ENCODE measurements at regions not wholly inside any gene's neighbourhood (a gene's known extent, or its start where the extent isn't known, plus 50 kb on each side); places are given as distances from the start of the nearest gene placed in this dataset.

DNA sequence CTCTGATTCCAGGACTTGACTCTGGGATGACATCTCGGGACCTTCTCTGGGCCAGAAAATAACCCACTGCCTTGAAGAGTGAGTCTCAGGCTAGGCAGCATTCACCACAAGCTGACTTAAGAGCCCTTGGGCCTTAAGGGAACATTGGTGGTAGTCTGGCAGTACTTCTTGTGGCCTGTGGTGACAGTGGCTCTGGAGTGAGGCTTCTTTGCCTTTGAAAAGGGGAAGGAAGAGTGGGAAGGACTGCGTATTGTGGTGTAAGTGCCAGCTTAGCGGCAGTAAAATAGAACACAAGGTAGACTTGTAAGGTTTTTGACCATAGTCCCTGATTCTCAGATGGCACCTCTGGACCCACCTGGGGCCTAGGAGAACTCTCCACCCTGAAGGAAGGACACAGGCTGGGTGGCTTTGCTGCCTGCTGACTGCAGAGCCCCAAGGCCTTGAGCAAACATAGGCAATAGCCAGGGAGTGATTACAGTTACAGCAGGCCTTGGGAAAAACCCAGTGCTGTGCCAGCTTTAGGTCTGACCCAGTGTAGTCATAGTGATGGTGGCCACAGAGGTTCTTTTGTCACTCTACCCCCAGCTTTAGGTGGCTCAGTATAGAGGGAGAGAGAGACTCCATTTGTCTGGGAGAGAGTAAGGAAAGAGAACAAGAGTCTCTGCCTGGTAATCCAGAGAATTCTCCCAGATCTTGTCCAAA lies 483.9 kb downstream of the SH2D4B start:
- DNase-seq (ENCODE audit: low read depth in 2 of 2): no peak

DNA sequence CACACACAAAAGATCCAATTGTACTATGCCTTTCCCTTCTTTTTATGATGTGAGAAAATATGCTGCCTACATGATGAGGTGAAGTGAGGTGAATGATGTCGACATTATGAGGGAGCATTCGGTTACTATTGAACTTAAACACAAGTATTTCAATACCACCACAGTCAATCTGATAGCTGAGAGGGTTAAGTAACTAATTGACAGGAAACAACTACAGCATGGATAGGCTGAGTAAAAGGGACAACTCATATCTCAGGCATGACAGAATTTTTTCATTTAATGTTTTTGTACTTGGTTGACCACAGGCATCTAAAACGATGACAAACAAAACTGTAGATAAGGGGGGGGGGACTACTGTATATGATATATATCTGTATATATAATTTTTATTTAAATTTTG lies 488.9 kb downstream of the SH2D4B start:
- peak; percentile 61 to 67 for DNase-seq (ENCODE audit: low read depth in 2 of 2)

DNA sequence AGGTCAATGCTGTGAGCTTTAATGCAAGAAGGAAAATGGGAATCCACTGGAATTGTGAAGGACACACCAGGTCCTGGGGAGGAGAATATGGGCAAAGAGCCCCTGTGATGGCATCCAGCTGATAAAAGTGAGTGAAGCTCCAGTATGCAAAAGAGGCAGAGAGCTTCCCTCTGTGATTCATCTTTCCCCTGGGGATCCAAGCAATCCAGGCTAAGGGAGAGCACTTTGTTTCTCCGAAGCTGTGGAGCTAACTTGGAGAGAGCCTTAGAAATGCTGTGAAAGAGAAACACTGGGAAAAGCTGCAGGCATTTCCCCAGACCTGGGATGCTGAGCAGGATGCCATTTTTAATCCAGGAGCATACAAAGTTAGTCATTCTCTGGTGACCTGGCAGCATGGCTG lies 489.5 kb downstream of the SH2D4B start:
- peak; percentile 44 to 47 for DNase-seq (ENCODE audit: low read depth in 2 of 2)

DNA sequence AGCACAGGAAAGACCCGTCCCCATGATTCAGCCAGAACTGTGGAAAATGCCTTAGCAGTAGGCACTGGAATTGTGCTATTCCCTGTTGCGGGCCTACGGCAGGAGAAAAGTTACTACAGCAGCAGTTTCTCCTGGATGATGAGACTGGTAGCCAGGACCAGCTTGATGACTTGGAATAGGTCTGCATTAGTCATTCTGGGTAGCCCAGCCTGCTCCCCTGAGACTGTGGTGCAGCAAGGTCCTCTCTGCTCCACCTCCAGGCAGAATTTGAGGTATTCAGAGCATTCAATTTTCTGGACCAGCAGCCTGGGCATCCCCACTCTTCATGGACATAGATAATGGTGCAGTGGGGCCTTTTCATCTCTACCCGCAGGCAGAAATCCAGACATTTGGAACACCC lies 490.0 kb downstream of the SH2D4B start:
- DNase-seq (ENCODE audit: low read depth in 2 of 2): peak in 1 of 2 experiments; percentile 16

DNA sequence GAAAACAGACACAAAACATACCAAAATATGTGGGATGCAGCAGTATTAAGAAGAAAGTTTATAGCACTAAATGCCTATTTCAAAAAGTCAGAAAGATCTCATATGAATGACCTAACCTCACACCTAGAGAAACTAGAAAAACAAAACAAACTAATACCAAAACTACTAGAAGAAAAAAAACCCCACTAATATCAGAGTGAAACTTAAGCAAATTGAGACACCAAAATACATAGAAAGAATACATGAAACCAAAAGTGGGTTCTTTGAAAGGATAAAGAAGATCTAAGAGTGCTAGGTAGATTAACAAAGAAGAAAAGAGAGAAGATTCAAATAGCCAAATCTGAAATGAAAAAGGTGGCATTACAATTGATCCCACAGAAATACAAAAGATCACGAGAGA lies 494.1 kb downstream of the SH2D4B start:
- no peak for DNase-seq (ENCODE audit: low read depth in 2 of 2)

DNA sequence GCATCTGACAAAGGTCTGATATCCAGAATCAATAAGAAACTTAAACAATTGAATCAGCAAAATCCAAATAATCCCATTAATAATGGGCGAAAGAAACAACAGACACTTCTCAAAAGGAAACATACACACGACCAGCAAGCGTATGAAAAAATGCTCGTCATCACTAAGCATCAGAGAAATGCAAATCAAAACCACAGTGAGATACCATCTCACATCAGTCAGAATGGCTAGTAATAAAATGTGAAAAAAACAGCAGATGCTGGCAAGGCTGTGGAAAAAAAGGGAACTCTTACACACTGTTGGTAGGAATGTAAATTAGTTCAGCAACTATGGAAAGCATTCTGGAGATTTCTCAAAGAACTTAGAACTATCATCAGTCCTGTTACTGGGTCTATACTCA lies 496.7 kb downstream of the SH2D4B start:
- peak in 1 of 2 experiments; percentile 1 for DNase-seq (ENCODE audit: low read depth in 2 of 2)

DNA sequence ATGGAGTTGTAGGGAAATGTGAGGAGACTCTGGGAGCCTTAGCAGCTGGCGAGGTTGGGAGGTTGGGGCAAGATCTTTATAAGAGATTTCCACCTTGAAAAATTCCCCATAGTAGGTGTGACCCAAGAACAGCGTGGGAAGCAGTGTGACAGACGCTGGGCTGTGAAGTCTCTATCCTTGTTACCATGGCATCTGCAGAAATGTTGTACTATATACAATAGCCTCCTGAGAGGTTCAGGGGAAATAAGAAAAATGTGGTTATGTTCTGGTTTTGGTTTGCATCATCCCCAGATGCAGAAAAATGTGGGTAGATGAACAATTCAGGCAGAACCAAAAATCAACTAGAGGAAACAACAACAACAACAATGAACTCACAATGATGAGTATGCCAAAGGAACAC lies 498.6 kb downstream of the SH2D4B start:
- no peak for DNase-seq (ENCODE audit: low read depth in 2 of 2)

DNA sequence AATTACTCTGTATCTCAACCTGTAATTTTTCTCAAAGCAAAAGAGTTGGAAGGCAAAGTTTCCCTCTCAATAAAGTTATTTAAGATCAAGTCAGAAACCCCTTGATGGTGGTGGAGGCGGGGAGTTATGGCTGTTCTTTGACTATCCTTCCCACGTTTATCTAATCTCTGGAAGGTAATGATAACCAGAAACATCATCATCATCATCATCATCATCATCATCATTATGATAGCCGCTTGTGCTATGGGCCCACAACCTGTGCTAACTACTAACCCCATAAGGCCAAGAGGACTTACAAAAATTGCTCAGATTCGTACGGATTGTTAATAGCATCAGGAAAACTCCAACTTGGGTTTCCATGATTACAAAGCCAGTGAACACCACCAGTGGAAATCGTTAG lies 502.3 kb downstream of the SH2D4B start:
- no peak for DNase-seq (ENCODE audit: low read depth in 2 of 2)

DNA sequence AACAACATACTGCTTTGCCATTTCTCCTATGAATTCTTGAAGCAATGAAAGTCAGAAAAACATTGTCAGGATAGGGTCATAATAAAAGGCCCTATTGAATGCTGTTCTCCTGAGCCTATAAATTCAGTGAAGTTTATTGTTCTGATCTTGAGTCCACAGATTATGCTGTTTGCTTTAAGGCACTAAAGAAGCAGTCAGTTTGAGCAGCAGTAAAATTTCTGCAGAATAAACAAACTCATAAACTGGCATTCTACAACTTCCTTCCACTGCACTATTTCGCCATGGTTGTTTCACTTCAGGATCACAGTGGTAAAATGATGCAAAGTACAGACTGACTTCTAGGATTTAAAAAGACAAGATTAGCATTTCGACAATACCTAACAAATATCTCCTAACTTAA lies 503.2 kb downstream of the SH2D4B start:
- DNase-seq (ENCODE audit: low read depth in 2 of 2): no peak

DNA sequence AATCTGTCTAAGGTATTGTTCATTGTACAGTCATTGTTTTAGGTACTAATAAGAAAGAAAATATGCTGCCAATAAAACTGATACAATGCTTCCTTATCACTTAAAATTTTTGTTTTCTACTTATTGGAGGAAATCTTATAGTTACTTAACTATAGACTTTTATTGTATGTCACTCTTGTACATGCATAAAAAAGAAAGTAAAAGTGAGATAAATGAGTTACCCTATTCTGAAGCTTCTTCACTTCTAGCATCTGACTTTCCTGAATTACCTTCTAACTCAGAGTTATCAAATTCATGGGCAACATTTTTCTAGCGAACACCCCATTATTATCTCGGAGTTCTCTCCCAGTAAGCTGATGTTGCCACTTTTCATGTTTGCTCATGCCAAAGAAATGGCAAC lies 504.9 kb downstream of the SH2D4B start:
- DNase-seq (ENCODE audit: low read depth in 2 of 2): no peak

DNA sequence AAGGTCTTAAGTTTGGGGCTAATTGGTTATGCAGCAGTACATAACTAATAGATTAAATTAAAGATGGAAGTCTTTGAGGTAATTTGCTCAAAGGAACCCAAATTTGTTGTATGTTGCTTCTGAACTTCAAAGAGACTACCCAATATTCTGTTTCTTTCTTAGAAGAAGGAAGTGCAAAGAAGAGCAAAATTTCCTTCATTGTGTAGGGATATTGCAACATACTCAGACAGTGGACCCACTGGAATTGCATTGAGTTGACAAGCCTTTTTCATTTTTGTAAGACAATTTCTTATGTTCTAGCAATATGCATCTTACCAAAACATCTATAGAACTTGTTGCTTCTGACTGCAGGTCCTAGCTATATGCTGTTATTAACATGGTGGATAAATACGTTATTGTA lies 527.8 kb downstream of the SH2D4B start:
- DNase-seq (ENCODE audit: low read depth in 2 of 2): no peak

DNA sequence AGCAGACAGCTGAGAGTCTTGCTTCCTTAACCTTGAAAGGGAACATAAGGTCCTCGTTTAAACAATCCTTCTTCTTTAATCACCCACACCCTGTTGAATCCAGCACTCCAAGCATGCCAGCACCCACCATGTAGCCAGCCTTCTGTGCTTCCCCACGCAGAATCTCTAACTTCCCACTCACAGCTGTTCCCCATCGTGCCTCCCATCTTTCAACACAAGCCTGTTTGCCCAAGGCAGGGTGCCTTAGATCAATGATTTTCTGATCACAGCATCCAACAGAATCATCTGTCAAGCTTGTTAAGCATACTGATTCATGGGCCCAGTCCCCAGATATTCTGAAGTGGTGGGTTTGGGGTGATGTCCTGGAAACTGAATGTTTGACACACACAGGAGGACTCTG lies 530.8 kb downstream of the SH2D4B start:
- DNase-seq (ENCODE audit: low read depth in 2 of 2): no peak

DNA sequence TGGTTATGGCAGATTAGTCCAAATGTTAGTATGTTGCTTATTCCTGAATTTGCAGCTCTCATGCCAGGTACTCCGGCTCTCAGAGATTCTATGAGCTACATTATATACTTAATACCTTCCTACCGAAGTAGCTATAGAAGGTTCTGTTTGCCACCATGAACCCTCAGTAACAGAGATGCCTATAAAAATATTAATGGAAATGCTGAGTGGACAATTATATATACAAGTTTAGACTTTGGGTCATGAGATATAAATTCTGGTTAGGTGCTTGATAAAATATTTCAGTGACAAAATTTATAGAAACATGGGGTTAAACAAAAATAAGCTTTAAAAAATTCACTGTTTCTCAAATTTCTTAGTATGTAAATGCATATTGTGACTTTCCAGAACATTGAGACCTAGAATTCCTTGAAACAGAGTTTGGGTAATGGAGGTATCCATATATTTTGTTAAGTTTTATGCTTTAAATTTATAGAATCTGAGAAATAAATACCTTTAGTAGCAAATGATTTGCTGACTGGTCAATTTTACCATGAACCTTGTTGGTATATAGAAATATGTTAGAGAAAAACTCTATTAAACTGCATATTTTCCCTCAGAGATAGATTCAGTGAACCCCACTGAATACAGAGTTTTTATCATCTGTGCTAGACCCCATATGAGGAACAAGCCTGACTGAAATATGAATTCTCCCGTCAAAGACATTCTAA lies 533.5 kb downstream of the SH2D4B start:
- DNase-seq (ENCODE audit: low read depth in 2 of 2): no peak

DNA sequence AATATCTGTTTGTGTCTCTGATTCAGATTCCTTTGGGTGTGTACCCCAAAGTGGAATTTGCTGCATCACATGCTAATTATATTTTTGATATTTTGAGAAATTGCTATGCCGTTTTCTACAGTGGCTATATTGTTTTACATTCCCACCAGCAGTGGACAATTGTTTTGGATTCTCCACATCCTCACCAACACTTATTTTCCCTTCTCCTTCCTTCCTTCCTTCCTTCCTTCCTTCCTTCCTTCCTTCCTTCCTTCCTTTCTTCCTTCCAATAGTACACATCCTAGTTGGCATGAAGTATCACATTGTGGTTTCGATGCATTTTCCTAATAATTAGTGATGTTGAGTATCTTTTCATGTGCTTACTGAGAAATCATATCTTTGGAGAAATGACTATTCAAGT lies 535.5 kb downstream of the SH2D4B start:
- DNase-seq (ENCODE audit: low read depth in 2 of 2): no peak

DNA sequence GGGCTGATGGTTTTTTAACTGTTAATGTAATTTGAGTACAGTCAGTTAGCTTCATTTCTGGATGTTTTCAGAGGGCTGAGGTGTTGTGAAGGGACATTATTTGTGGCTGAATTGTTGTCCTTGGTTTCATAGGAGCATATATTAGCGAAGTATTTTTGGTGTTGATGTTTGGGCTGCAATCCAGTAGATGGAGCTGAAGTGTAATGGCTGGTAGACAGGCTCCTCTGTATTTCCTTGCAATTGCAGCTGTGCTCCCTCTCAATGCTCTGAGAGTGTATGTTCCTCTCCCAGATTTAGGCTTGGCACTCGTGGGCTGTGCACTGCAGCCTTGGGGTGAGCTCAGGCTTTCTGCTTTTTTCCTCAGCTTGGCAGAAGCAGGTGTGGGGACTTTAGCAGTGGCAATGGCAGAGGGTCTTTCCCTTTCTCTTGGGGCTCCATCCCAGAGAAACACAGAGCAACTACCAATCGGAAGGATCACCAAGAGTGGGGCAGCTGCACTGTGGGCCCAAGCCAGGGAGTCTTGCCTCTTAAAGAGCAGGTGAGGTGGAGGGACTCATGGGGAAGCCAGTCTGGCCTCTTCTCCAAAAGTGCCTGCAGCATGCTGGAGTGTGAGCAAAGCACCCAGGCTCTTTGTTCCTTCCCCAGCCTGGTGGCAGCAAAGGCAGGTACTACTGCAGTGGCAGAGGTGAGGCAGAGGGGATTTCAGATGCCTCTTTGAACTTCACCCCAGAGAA lies 544.4 kb downstream of the SH2D4B start:
- DNase-seq (ENCODE audit: low read depth in 2 of 2): no peak

DNA sequence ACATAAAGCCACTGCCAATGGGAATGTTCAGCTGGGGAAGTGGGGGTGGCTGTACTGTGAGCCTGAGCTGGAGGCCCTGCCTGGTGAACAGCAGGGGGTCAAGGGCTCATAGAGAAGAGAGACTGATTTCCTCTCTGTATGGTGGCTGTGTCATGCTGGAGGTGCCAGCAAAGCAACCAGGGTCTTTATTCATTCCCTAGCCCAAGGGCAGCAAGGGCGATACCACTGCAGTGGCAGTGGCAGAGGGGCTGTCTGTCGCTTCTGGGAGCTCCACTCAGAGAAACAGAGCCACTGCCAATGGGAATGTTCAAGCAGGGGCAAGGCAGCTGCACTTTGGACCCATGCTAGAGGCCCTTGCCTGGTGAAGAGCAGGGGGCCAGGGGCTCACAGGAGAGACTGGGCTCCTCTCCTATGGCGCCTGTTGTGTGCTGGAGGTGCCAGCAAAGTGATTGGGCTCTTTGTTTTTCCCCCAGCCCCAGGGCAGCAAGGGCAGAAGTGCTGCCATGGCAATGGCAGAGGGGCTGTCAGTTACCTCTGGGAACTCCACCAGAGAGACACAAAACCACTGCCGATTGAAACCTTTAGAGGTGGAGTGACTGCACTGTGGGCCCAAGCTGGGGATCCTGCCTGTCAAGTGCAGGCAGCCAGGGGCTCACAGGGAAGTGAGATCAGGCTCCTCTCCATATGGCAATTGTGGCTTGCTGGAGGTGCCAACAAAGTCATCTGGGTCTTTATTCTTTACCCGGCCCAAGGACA lies 545.1 kb downstream of the SH2D4B start:
- DNase-seq (ENCODE audit: low read depth in 2 of 2): no peak

DNA sequence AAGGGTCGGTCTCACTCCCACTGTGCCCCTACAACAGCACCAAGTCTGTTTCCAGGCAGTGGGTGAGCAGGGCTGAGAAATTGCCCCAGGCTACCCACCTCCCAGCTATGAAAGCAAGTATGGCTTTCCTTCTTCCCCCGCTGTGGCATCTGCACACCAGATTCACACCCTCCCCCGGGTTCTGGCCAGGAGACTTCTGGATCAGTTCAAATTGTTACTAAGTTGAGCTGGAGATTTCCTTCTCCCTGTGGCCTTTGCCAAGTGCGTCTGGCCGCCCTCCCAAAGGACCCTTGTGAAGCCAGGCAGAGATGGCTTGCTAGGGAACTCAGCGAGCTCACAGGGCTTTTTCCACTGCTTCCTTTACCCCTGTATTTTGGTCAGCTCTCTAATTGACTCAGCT lies 555.4 kb downstream of the SH2D4B start:
- no peak for DNase-seq (ENCODE audit: low read depth in 2 of 2)

DNA sequence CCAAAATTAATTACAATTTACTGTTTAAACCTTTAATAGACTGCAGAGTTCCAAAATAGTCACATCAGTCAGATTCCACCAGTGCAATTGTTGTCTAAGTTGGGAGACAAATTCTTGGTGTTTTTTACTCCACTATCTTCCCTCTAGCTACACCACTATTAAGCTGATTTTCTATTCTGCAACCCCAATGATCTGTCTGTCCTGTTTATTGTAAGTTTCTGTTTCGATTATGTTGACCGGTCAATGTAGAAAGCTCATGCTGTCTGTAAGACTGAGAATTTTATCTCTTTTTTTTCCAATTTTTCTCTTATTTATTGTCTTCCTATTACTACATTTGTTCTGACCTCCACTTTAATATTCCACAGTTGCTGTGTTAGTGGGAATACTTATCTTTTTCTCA lies 557.5 kb downstream of the SH2D4B start:
- DNase-seq (ENCODE audit: low read depth in 2 of 2): no peak

DNA sequence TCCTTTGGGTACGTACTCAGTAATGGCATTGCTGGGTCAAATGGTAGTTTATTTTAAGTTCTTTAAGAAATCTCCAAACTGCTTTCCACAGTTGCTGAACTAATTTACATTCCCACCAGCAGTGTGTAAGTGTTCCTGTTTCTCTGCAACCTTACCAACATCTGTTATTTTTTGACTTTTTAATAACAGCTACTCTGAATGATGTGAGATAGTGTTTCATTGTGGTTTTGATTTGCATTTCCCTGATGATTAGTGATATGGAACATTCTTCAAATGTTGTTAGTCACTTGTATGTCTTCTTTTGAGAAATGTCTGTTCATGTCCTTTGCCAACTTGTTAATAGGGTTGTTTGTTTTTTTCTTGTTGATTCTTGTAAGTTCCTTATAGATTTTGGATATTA lies 558.9 kb downstream of the SH2D4B start:
- DNase-seq (ENCODE audit: low read depth in 2 of 2): no peak

DNA sequence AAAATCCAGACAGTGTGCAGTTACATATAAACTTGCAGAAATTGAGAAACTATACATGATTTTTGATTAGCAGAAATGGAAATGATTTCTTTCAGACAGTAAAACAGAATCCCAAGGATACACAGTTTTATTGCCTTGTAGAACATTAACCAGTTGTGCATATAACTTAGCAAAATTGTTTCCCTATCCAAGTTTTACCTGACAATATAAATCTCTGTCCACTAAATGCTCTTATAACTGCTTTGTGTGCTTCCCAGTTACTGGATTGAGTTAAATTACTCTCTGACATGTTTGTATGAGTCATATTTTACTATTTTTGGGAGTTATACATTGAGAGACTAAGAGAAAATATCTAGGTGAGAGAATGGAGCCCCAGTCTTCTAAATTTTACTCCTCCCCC lies 563.4 kb downstream of the SH2D4B start:
- DNase-seq (ENCODE audit: low read depth in 2 of 2): no peak

DNA sequence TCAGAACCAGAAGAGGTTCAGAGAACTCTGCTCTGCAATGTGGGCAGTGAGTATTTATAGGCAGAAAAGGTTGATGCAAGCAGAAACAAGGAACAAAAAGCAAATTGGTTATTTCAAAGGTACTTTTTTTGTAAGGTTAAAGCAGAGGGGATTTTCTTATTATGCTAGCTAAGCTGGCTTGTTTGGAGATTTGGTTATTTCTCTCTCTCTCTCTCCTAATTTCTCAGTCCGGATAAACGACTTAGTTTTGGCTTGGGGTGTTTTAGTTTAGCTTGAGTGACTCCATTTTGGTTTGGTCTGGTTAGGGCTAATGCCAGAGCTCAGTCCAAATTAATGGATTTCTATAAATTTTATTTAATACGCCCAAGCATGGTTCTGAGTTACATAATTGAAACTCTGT lies 566.8 kb downstream of the SH2D4B start:
- no peak for DNase-seq (ENCODE audit: low read depth in 2 of 2)

DNA sequence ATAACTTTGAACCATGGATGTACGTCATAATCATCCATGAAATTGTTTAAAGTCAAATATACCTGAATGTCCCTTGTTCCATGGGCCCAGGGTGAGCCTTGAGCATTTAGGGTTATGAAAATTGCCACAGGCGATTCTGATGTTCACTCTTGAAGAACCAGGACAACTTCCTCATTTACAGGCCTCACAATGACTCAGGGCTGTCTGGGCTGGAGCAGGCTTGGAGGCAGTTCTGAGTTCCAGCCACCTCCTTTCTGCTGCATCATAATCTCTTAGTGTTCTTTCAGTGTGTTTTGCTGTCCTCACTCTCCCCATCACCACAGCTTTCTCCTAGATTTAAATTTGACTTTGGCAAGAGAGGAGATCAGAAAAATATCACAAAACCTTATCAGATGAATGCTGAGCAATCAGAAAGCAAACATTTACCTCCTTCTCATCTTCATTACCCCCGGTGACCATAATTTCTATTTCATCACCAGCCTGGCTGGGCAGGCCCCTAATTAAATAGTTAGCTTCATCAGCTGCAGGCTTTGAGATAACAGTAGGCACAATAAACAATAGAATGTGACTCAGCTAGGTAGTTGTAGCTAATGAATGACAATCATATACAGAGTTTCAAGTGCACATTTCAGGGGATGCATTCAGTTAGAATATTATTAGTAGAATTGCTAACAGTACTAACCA lies 571.0 kb downstream of the SH2D4B start:
- DNase-seq (ENCODE audit: low read depth in 2 of 2): no peak
